PC-3 (cell line): ENCODE measurements at regions not wholly inside any gene's neighbourhood (a gene's known extent, or its start where the extent isn't known, plus 50 kb on each side); places are given as distances from the start of the nearest gene placed in this dataset.

Source experiments
- ATAC-seq: fragments of 200-7000 bp; cut with Tn5 transposase; 2 replicates; pipeline ENCODE4 v1.9.1; 2020; ENCODE audit warnings: mild to moderate bottlenecking, moderate library complexity
- BruUV-seq: library from RNA; stranded (reverse); fragments of 400-500 nt; replicated peaks from 2 replicates; lab custom pipeline; 2021; lab: Mats Ljungman, UMichigan
- CTCF ChIA-PET: fragments of 300-600 bp; sonication (Branson Sonifier 250); formaldehyde crosslinking; loops from one replicate; lab custom pipeline; 2022; ENCODE audit warnings: antibody characterized with exemption; lab: Charles Lee
- POLR2A ChIA-PET: fragments of 300-600 bp; sonication (Branson Sonifier 250); formaldehyde crosslinking; loops from one replicate; lab custom pipeline; 2022; ENCODE audit warnings: antibody characterized with exemption; ENCODE audit not compliant: unreplicated experiment; lab: Charles Lee
- DNase-seq: peaks from one replicate; pipeline ENCODE4 v3.0.0-alpha.2; 2015
- H2AFZ ChIP-seq: fragments of 300-600 bp; sonication (generic); 2 replicates; pipeline ENCODE4 v1.6.0; 2016; ENCODE audit warnings: antibody characterized with exemption, low read length
- H3F3A ChIP-seq: fragments of 300-600 bp; sonication (generic); one replicate; pipeline ENCODE4 v1.6.0; 2017; ENCODE audit warnings: antibody characterized with exemption, low read length, control low read depth, mild to moderate bottlenecking; ENCODE audit not compliant: unreplicated experiment
- H3K27ac ChIP-seq: fragments of 300-600 bp; sonication (generic); 2 replicates; pipeline ENCODE4 v1.5.1; 2016; ENCODE audit warnings: mild to moderate bottlenecking, low read length
- H3K27me3 ChIP-seq: fragments of 300-600 bp; sonication (generic); 2 replicates; pipeline ENCODE4 v1.6.1; 2016; ENCODE audit warnings: low read length, mixed read lengths
- H3K36me3 ChIP-seq: fragments of 300-600 bp; sonication (generic); 2 replicates; pipeline ENCODE4 v1.6.1; 2016; ENCODE audit warnings: low read depth, mixed run types, low read length, mixed read lengths
- H3K4me1 ChIP-seq: fragments of 300-600 bp; sonication (generic); 2 replicates; pipeline ENCODE4 v1.5.1; 2016; ENCODE audit warnings: low read length; ENCODE audit not compliant: insufficient read depth
- H3K4me2 ChIP-seq: fragments of 300-600 bp; sonication (generic); 2 replicates; pipeline ENCODE4 v1.6.0; 2016; ENCODE audit warnings: low read length
- H3K4me3 ChIP-seq: fragments of 300-600 bp; sonication (generic); 2 replicates; pipeline ENCODE4 v1.5.1; 2016; ENCODE audit warnings: mild to moderate bottlenecking, low read length, mixed read lengths
- H3K79me2 ChIP-seq: fragments of 300-600 bp; sonication (generic); 2 replicates; pipeline ENCODE4 v1.6.1; 2017; ENCODE audit warnings: low read length, mixed read lengths
- H3K9ac ChIP-seq: fragments of 300-600 bp; sonication (generic); 2 replicates; pipeline ENCODE4 v1.6.0; 2016; ENCODE audit warnings: mild to moderate bottlenecking, low read length
- H3K9me2 ChIP-seq: fragments of 300-600 bp; sonication (generic); replicated peaks from 2 replicates; pipeline ENCODE4 v1.6.1; 2016; ENCODE audit warnings: mixed run types, low read length, mixed read lengths
- H3K9me3 ChIP-seq: fragments of 300-600 bp; sonication (generic); 2 replicates; pipeline ENCODE4 v1.6.1; 2016; ENCODE audit warnings: low read length, mixed read lengths
- H4K20me1 ChIP-seq: fragments of 300-600 bp; sonication (generic); 2 replicates; pipeline ENCODE4 v1.6.1; 2016; ENCODE audit warnings: low read length, mixed read lengths
- CTCF ChIP-seq: fragments of 300-600 bp; sonication (generic); conservative IDR thresholded peaks from 2 replicates; pipeline ENCODE4 v1.5.1; 2017; ENCODE audit warnings: antibody characterized with exemption, low read depth, mild to moderate bottlenecking, low read length
- EZH2 ChIP-seq: fragments of 300-600 bp; sonication (generic); IDR thresholded peaks from one replicate; pipeline ENCODE4 v1.6.1; 2017; ENCODE audit warnings: antibody characterized with exemption, mild to moderate bottlenecking, low read length; ENCODE audit not compliant: unreplicated experiment
- EZH2phosphoT487 ChIP-seq: fragments of 300-600 bp; sonication (generic); IDR thresholded peaks from 2 replicates; pipeline ENCODE4 v1.6.1; 2018; ENCODE audit warnings: mild to moderate bottlenecking, antibody characterized with exemption, low read length, borderline replicate concordance
- intact Hi-C: fragments of 100-400 bp; cut with micrococcal nuclease; formaldehyde crosslinking; loops from 2 replicates; pipeline ENCODE4 v1.9.0; 2023

GRCh38 chr2:65522922-65523321 is 90.5 kb upstream of the SPRED2 start:
- no TSS peak for BruUV-seq
- no peak overlapping the region for H3K9ac ChIP-seq
- ATAC-seq (no peak), DNase-seq (no peak)
- POLR2A ChIA-PET: no interaction called here
- H3F3A ChIP-seq: no peaks in the 10 kb centered on the region
- H3K4me3 ChIP-seq: no peak overlapping the region
- no peaks in the 10 kb centered on the region for H3K9me2 ChIP-seq
- intact Hi-C loops: no loop called here
- no peak overlapping the region for H3K4me2 ChIP-seq
- no peaks in the 10 kb centered on the region for H4K20me1 ChIP-seq
- H3K4me1 ChIP-seq: no peaks in the 10 kb centered on the region
- H2AFZ ChIP-seq: no peak overlapping the region
- no peaks in the 10 kb centered on the region for H3K79me2 ChIP-seq
- H3K36me3 ChIP-seq: no peaks in the 10 kb centered on the region
- CTCF ChIA-PET: no interaction called here
- no peaks in the 10 kb centered on the region for H3K27me3 ChIP-seq
- TF ChIP-seq CTCF: no peak
- no peak overlapping the region for H3K27ac ChIP-seq
- H3K9me3 ChIP-seq: no peaks in the 10 kb centered on the region

GRCh38 chr2:65518751-65519150 is 86.4 kb upstream of the SPRED2 start:
- H3K27me3 ChIP-seq: no peaks in the 10 kb centered on the region
- no peak for ATAC-seq
- no peaks in the 10 kb centered on the region for H3K9me3 ChIP-seq
- H3K36me3 ChIP-seq: no peaks in the 10 kb centered on the region
- H3F3A ChIP-seq: no peaks in the 10 kb centered on the region
- H3K9me2 ChIP-seq: no peaks in the 10 kb centered on the region
- no peak overlapping the region for H2AFZ ChIP-seq
- ChIA-PET POLR2A (no interaction called here), CTCF (no interaction called here)
- BruUV-seq: no TSS peak
- intact Hi-C loops: no loop called here
- no peak for DNase-seq
- H4K20me1 ChIP-seq: no peaks in the 10 kb centered on the region
- no peak overlapping the region for H3K27ac ChIP-seq
- H3K4me3 ChIP-seq: no peak overlapping the region
- H3K9ac ChIP-seq: no peak overlapping the region
- no peaks in the 10 kb centered on the region for H3K4me1 ChIP-seq
- H3K4me2 ChIP-seq: no peak overlapping the region
- TF ChIP-seq EZH2 (no peak), CTCF (no peak), EZH2phosphoT487 (no peak)
- H3K79me2 ChIP-seq: no peaks in the 10 kb centered on the region

GRCh38 chr2:65514555-65515195 is 82.3 kb upstream of the SPRED2 start:
- H3K27ac ChIP-seq: no peak overlapping the region
- BruUV-seq: no TSS peak
- no peak for ATAC-seq
- DNase-seq: no peak
- CTCF ChIA-PET: no interaction called here
- no peaks in the 10 kb centered on the region for H3K4me1 ChIP-seq
- H3K9me3 ChIP-seq: no peaks in the 10 kb centered on the region
- no peaks in the 10 kb centered on the region for H3F3A ChIP-seq
- no peaks in the 10 kb centered on the region for H3K9me2 ChIP-seq
- TF ChIP-seq EZH2phosphoT487: no peak
- TF ChIP-seq CTCF: no peak
- TF ChIP-seq EZH2: no peak
- no peaks in the 10 kb centered on the region for H3K36me3 ChIP-seq
- no peak overlapping the region for H3K4me2 ChIP-seq
- POLR2A ChIA-PET: no interaction called here
- intact Hi-C loops: no loop called here
- no peak overlapping the region for H2AFZ ChIP-seq
- no peak overlapping the region for H3K9ac ChIP-seq
- H3K27me3 ChIP-seq: no peaks in the 10 kb centered on the region
- H4K20me1 ChIP-seq: no peaks in the 10 kb centered on the region
- no peaks in the 10 kb centered on the region for H3K79me2 ChIP-seq
- H3K4me3 ChIP-seq: no peak overlapping the region
